GM18505 (cell line): ENCODE measurements at regions not wholly inside any gene's neighbourhood (a gene's known extent, or its start where the extent isn't known, plus 50 kb on each side); places are given as distances from the start of the nearest gene placed in this dataset.

ENCODE experiments used
- ATAC-seq: cut with Tn5 transposase; IDR thresholded peaks from one replicate; pipeline ENCODE4 v1.9.1; 2021; ENCODE audit not compliant: unreplicated experiment
- POLR2A ChIP-seq: IDR thresholded peaks from 4 replicates; pipeline ENCODE4 v1.6.1; 2011; ENCODE audit warnings: borderline replicate concordance; ENCODE audit not compliant: insufficient read depth, insufficient read length; ENCODE audit errors: extremely low read depth

DNA sequence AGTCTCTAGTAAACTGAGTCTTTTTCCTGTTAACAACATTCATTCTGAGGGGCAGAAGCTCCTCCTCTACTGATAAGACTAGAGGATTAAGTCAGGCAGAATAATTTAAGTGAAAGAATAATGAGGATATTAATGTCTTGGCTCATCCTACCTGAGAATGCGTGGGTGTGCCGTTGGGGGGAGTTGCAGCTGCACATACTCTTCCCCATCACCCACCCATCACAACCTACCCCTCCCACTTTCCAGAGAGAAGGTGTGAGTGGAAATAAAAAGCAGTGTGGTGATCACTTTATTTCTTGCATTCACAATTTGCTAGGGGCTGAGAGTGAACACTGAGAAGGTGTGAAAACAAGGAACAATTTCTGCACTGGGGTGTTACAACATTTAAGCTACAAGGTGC is 146.8 kb upstream of the MAGI3 start:
- TF ChIP-seq POLR2A = no peak
- no peak for ATAC-seq

DNA sequence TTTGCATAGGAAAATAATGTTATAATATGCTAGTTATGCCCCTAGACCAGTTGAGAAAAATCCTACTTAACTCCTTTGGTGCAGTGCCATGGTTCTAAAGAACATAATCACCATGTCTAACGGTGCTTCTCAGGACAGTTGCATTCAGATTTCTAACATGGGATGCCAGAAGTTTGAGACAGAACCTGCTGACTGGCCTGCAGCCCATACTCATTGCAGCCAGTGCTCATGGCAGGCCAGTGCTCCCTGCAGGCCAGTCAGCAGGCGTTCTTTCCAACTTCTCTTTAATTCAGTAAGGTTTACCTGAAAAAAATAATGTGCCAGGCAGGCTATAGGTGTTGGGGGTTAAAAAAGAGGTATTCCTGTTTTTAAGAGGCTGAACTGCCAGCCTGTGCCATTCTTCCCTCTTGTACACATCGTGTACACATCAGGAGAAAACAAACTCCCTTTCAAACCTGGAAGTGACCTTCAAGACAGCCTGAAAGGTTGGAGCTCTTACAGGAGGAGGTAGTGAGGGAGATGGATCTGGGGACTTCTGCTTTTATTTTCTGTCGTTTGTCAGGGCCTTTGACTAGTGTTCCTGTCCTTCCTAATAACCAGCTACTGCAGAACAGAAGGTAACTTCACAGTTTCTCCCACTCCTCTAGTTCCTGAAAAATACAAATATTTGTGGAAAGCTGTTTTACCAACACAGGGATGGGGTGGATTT is 146.0 kb upstream of the MAGI3 start:
- no peak for ATAC-seq
- TF ChIP-seq POLR2A = no peak

DNA sequence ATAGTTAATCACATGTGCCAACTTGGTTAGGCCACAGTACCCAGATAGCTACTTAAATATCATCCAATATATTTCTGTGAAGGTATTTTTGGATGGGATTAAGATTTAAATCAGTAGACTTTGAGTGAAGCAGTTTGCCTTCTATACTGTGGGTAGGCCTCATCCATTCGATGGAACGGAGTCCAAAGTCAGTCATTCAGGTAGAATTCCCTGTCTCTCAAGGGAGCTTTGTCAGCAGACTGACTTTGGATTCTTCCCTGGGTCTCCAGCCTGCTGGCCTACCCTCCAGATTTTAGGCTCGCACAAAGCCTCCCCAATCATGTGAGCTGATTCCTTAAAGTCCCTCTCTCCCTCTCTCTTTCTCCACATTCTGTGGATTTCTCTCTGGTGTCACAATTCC is 145.1 kb upstream of the MAGI3 start:
- no peak for TF ChIP-seq POLR2A
- no peak for ATAC-seq

DNA sequence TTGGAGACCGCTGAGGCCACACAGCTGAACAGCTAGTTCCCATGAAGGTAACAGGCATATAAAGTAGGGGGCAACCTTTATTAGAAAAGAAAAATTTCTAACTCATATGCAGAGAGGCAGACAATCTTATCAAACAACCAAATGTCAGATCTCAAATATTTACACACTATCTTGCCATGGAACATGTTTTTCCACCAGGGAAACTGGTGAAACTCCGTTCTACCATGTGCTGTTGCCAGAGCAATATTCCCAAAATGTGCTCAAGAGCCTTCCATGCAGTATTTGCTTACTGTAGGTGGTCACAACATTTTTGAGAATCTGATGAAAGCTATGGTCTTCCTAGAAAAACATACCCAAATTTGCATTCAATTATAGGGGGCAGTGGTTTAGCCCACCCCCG is 143.4 kb upstream of the MAGI3 start:
- no peak for TF ChIP-seq POLR2A
- ATAC-seq = no peak

DNA sequence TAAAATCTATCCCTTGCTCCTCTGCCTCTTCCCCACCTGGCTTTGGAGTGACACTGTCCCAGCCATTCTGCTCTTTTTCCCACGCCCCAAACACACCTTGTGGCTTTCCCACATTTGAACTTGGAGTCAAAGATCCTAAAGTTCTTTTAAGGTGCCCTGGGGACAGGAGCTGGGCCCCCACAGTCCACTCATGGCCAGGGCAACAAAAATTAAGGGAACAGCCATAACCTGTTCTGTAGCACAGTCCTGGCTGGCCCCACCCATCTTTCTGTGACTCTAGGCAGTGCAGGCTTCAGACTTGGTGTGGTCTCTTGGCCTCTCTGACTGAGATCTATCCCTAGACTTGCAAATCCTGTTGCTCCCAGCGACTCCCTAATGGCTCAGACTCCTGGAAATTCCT is 143.0 kb upstream of the MAGI3 start:
- no peak for TF ChIP-seq POLR2A
- no peak for ATAC-seq

DNA sequence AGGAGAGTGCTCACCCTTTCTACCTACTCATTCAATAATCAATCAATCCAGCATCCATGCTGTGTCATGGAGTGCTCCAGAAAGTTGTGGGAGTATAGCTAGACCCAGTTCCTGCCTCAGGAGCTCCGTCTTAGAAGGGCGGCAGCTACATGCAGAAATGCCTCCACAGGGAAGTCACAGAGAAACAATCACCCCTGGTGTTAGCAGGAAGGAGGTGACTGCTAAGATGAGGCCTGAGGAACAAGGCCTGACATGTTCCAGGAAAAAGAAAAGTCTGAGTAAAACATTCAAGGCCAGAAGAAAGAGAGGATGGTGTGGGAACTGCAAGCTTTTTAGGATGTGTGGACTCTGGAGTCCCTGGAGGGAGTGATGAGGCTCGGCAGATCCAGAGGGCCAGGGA is 142.5 kb upstream of the MAGI3 start:
- ATAC-seq = no peak

DNA sequence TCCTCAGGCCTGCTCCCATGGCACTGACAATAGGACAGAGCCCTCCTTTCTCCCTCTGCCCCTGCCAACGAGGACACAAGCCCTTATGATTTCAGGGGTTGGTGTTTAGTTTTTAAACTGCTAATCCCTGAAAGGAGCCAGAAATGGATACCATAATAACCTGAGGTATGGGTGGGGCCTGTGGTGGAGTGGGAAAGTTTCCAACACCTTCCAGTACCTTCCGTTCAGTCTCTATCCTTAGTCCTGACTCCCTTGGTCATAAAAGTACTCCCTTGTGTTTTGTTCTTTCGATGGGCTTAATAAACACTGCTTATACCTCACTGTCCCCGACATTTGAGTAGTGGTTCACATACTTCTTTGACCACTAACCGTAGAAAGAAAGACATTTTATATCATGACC is 141.8 kb upstream of the MAGI3 start:
- no peak for ATAC-seq
- no peak for TF ChIP-seq POLR2A

More for the DNA sequence above, 142.5 kb upstream of the MAGI3 start:
- TF ChIP-seq POLR2A = no peak

DNA sequence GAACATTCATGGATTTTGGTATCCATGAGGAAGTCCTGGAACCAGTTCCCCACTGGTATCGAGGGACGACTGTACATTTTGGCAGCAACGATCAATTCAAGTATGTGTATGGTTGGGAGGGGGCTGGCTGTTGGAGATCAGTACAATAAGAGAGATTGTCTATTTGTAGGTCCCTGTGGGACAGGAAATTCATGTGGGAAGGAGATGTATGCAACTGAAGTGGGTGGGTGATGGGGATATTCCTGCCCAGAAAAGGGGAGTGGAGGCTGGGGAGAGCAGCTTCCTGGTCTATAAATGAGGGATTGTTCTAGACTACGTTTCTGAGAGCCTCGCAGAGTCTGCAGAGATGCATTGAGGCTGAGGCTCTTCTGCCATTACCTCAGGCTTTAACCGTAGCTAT is 140.2 kb upstream of the MAGI3 start:
- TF ChIP-seq POLR2A = no peak
- ATAC-seq = no peak

DNA sequence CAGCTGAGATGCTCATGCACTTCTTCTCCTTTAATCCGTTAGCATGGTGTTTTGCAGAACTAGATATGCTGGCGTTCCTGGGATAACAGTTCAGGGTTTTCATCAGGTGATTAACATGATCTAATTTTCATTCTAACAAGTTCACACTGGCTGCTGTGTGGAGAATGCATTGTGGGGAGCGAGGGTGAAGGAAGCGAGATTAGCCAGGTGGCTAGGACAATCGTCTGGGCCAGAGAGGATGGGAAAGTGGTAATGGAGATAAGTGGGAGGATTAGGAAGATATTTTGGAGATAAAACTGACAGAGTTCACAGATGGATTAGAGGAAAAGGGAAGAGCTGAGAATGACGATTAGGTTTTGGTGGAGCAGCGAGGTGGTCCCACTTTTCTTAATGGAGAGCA is 138.1 kb upstream of the MAGI3 start:
- no peak for ATAC-seq
- TF ChIP-seq POLR2A = no peak

DNA sequence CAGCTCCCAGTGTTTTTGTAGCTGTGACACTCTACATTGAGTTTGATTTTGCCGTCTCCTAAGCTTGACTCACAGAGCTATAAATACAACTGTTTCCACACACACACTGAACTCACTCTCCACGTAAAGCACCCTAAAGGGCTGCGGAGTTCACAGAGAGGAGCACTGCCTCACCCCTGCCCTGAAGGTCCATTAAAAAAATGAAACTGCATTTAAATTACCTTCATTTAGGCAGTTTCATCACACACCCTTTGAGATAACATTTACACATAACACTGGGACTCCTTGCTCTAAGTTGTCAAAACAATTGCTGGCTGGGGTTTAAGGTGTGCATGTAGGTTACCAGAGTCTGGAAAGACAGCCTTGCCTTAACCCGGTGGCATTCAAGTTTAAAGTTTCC is 137.1 kb upstream of the MAGI3 start:
- ATAC-seq = no peak
- no peak for TF ChIP-seq POLR2A

DNA sequence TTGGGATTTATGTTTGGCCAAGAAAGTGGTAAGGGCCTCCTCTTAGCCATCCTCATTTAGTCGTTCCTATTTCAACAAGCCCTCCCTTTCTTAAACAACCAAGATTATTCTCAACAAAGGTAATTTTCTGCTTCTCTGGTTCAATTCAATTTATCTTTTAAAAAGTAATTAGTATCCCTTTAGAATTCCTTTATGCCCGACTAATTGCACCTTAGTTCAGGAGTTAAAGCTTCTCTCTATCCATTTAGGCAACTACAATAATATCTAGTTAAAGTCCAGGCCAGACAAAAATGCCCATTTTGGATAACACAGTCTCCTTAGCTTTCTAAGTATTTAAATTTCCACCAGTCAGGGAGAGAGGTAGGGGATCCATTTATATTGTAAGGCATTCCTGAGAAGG is 136.7 kb upstream of the MAGI3 start:
- no peak for ATAC-seq
- TF ChIP-seq POLR2A = no peak

DNA sequence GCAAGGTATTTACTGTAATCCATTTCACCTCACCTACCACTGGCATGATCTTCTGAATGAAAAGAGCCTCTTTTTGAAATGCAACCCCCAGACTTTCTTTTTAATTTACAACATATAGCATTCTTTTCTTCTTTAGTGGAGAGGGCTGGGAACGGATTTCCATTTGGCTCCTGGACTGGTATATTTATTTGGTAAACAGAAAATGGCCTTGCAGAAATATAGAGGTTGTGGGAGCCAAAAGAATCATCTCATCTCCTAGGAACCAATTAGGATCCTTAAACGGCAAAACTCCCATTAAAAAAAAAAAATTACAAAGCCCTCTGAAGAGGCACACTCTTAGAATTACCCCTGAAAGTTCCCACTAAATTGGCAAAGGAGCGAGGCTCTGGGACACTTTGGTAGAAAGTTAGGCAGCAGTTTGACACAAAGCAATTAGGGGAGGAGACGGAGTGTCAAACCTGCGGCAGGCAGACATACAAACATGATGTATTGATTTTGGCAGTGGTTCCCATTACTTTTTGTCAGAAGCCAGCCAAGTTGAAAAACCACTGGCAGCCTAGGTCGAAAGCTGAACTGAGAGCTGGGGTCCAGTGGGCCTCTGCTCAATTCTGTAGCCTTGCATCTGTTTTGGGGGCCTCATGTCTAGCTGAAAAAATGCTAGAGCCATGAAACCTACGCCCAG is 135.1 kb upstream of the MAGI3 start:
- no peak for TF ChIP-seq POLR2A
- ATAC-seq = no peak

DNA sequence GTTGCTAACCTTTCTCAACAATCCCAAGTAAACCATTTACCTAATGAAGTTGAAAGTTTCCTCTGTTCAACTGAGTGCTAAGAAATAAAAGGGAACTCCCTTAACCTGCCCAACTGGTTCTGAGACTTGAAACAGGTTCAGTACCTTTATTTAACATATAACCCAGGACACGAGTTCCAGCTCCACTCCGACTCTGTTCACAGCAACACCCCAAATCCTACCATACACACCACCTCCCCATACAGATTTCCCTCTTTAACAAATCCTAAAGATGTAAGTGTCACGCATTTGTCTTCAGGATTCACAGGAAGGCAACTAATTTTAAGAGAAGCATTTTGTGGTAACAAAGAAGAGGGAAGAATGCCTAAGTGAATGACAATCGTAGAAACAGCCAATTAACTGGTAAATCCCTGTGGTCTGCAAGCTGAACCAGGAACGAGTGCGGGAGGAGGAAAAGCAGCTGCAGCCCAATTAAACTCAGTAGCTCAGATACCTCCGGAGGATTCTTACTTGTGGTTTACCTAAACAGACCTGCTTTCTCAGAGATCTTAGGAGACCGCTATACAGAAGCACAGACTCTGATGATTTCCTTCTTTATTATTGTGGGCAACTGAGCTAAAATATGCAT is 134.5 kb upstream of the MAGI3 start:
- no peak for ATAC-seq
- no peak for TF ChIP-seq POLR2A

DNA sequence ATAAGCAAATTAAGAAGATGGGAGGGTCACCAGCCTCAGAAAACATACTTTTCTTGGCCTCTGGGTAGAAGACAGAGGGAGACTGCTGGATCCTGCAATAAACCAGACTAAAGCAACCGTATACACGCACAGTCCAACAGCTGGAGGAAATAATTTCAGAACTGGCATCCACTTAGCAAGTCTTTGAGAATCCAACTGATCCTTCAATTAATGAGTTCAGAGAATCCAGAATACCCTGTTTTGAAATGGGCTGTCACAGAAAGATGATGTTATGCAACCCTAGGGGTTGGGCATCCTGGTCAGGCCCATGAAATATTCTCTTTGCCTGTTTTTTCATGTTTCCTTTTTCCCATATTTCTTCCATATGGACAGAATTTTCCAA is 134.0 kb upstream of the MAGI3 start:
- TF ChIP-seq POLR2A = no peak
- no peak for ATAC-seq
